Right cardiac atrium (tissue), 5 donors: ENCODE measurements at regions not wholly inside any gene's neighbourhood (a gene's known extent, or its start where the extent isn't known, plus 50 kb on each side); places are given as distances from the start of the nearest gene placed in this dataset.
"Not testable (repeated sequence)": the region's sequence is repeated elsewhere in the genome, so short reads cannot be mapped to it uniquely, and the experiment has no call there.

Source experiments
- ATAC-seq, 2 donors: fragments of 200-7000 bp; cut with Tn5 transposase; one replicate each; pipeline versions ENCODE4 v1.8.0 to v1.9.1; 2020; ENCODE audit warnings: moderate library complexity in 2 of 2, mild to moderate bottlenecking in 1 of 2
- DNase-seq, 3 donors: peaks; one replicate each; pipeline ENCODE4 v3.0.0-alpha.2; 2020
- H3K27ac ChIP-seq: one replicate; pipeline ENCODE4 v1.5.1; 2013; ENCODE audit warnings: mild to moderate bottlenecking, low read length, control low read depth, moderate library complexity
- H3K27me3 ChIP-seq: one replicate; pipeline ENCODE4 v1.6.1; 2013; ENCODE audit not compliant: control insufficient read depth, insufficient read depth
- H3K4me1 ChIP-seq: one replicate; pipeline ENCODE4 v1.6.1; 2013; ENCODE audit warnings: low read length; ENCODE audit not compliant: control insufficient read depth, insufficient read depth
- H3K4me3 ChIP-seq: one replicate; pipeline ENCODE4 v1.5.1; 2013; ENCODE audit warnings: low read length, control low read depth
- H3K9me3 ChIP-seq: one replicate; pipeline ENCODE4 v1.6.1; 2013; ENCODE audit warnings: low read length; ENCODE audit not compliant: control insufficient read depth
- WGBS: extraction: QIAGEN DNeasy Blood & Tissue Kit; methylation state at CpG from one replicate; pipeline ENCODE4 v1.1.7; 2013; 5-methylcytosine and 5-hydroxymethylcytosine counted together
- intact Hi-C, 4 donors: fragments of 100-400 bp; cut with DNase I; formaldehyde crosslinking; loops; one replicate each; pipeline versions ENCODE4 v1.11.0 to v1.14.0; 2022 to 2023
- donor health status: healthy with polysubstance abuse.
- donor health status: DM: no; HTN: yes; CAD: no.
- donor health status: DM: no; HTN: no; CAD: no.
- donor health status: DM: no; HTN: yes; CAD: no; lungs with severe emphysema.
- donor health status: DM: yes; HTN: yes; CAD: no.

GRCh38 chr6:141105481-141105880 is 1027.2 kb upstream of the GJE1 start:
- Histone ChIP-seq H3K27me3 (no peaks in the 10 kb centered on the region), H3K9me3 (no peaks in the 10 kb centered on the region), H3K27ac (no peak overlapping the region), H3K4me1 (no peaks in the 10 kb centered on the region), H3K4me3 (no peak overlapping the region)
- intact Hi-C loops: no loop called here
- ATAC-seq (no peak), DNase-seq (no peak)

DNA sequence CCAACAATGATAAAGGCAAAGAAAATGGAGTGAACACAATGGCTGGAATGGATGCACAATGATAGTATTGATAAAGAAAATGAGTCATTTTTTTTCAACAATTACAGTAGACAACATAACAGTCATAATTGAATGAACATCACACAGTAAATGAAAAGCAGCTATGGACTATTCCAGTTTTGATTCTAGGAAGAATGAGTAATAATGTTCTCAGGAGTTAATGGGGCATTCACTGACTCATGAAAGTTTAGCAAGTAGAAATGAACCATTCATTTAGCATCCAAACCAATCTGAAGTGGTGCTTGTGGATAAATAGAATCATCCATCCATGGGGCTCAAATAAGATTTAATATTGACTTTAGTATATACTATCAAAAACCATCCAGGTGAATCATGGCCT is 1029.5 kb upstream of the GJE1 start:
- no peaks in the 10 kb centered on the region for H3K9me3 ChIP-seq
- H3K27ac ChIP-seq: no peak overlapping the region
- H3K4me1 ChIP-seq: no peaks in the 10 kb centered on the region
- ATAC-seq (no peak), DNase-seq (no peak)
- H3K4me3 ChIP-seq: no peak overlapping the region
- H3K27me3 ChIP-seq: no peaks in the 10 kb centered on the region
- intact Hi-C loops: no loop called here

DNA sequence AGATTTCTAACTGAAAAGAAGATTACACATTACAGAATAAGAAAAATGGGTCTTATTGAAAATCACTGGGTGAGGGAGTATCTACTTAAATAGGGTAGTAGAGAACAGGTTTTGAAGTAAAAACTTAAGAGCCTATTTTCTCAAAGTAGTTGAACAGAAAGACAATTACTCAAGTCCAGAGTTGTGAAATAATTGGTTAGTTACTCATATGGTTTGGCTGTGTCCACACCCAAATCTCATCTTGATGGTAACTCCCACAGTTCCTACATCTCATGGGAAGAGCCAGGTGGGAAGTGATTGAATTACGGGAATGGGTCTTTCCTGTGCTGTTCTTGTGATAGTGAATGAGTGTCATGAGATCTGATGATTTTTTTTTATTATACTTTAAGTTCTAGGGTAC is 1035.3 kb upstream of the GJE1 start:
- Histone ChIP-seq H3K9me3 (no peaks in the 10 kb centered on the region), H3K4me3 (no peak overlapping the region), H3K27me3 (no peaks in the 10 kb centered on the region), H3K27ac (no peak overlapping the region), H3K4me1 (no peaks in the 10 kb centered on the region)
- intact Hi-C loops: no loop called here
- ATAC-seq: no peak
- no peak for DNase-seq
- 51% methylated on average over 1 of the region's 1 CpG for WGBS

DNA sequence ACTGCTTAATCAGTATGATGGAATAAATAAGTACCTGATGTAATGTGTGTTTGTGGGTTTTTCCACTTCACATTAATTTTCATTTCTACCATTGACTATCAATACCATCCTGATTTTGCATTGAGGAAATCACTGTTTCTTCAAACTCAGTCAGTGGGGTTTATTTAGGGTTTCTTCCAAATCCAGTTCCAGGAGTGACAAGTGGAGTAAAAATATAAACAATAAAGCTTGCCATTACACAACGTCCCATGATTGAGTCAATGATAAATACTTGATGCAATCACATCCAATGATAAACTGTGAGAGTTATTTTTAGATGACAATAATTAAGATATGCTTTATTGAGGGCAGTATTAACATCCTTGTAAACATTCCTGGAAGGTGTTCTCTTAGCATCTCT is 1037.4 kb upstream of the GJE1 start:
- no peaks in the 10 kb centered on the region for H3K4me1 ChIP-seq
- 55% methylated on average over 1 of the region's 1 CpG for WGBS
- intact Hi-C loops: no loop called here
- no peak for DNase-seq
- no peak overlapping the region for H3K4me3 ChIP-seq
- H3K27ac ChIP-seq: no peak overlapping the region
- H3K27me3 ChIP-seq: no peaks in the 10 kb centered on the region
- no peaks in the 10 kb centered on the region for H3K9me3 ChIP-seq
- ATAC-seq: no peak

DNA sequence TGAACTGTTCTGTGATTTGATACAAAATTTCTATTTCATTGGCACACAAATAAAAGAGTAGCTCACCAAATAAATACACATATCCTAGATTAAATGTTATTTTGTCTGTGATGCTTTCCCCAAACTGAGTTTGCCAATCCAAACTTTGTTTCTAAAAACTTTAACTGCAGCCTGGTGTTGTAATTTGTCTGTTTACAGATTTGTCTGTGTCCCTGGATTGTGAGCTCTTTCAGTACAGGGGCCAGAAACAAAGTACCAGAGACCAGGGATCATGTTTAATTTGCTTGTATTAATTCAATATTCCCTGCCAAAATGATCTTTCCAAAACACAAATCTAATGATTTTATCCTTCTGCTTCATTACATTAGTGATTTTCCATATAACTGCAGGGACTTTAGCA is 1044.6 kb upstream of the GJE1 start:
- Histone ChIP-seq H3K27ac (no peak overlapping the region), H3K4me3 (no peak overlapping the region), H3K27me3 (no peaks in the 10 kb centered on the region), H3K4me1 (no peaks in the 10 kb centered on the region), H3K9me3 (no peaks in the 10 kb centered on the region)
- no peak for ATAC-seq
- DNase-seq: no peak
- intact Hi-C loops: no loop called here

GRCh38 chr6:141077355-141078333 is 1055.1 kb upstream of the GJE1 start:
- no peak overlapping the region for H3K4me3 ChIP-seq
- H3K4me1 ChIP-seq: peaks cover 1% of the 10 kb centered on the region
- H3K27ac ChIP-seq: no peak overlapping the region
- no peaks in the 10 kb centered on the region for H3K9me3 ChIP-seq
- no peaks in the 10 kb centered on the region for H3K27me3 ChIP-seq
- intact Hi-C loops: no loop called here
- ATAC-seq (peak; percentile 16 to 36), DNase-seq (no peak)
- WGBS: 92% methylated on average over 8 of the region's 8 CpGs

GRCh38 chr6:141057761-141058160 is 1075.0 kb upstream of the GJE1 start:
- DNase-seq (no peak), ATAC-seq (no peak)
- intact Hi-C loops: no loop called here
- Histone ChIP-seq H3K4me3 (no peak overlapping the region), H3K27me3 (no peaks in the 10 kb centered on the region), H3K9me3 (no peaks in the 10 kb centered on the region), H3K4me1 (no peaks in the 10 kb centered on the region), H3K27ac (no peak overlapping the region)
- WGBS: 94% methylated on average over 2 of the region's 2 CpGs

- 70% methylated on average over 2 of the region's 2 CpGs for WGBS
Observed at GRCh38 chr6:141056945-141057625, 1075.6 kb upstream of the GJE1 start.

DNA sequence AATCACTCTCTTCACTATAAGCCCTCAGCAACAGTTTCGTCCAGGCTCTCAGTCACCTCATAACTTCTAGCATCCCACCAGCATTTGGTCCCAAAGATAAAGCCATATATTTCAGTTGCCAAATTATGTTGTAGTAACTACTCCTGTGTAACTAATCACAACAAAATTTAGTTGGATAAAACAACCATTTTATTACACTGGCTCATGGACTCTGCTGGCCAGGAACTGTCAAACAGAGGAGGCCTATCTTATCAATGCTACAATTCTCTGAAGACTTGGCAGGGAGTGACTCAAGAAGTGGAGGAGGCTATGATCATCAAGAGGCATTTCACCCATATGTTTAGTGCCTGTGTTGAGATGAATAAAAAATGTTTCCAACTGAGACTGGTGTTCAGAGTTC is 1082.3 kb upstream of the GJE1 start:
- H3K27me3 ChIP-seq: no peaks in the 10 kb centered on the region
- ATAC-seq: peak; percentile 65 to 93
- WGBS: 34% methylated on average over 1 of the region's 1 CpG
- no peak for DNase-seq
- intact Hi-C loops: no loop called here
- H3K27ac ChIP-seq: no peak overlapping the region
- H3K4me1 ChIP-seq: peaks cover 6% of the 10 kb centered on the region
- H3K9me3 ChIP-seq: no peaks in the 10 kb centered on the region
- no peak overlapping the region for H3K4me3 ChIP-seq

More at GRCh38 chr6:141056945-141057625, 1075.6 kb upstream of the GJE1 start:
- Histone ChIP-seq H3K9me3 (no peaks in the 10 kb centered on the region), H3K4me1 (no peaks in the 10 kb centered on the region), H3K27ac (no peak overlapping the region), H3K4me3 (no peak overlapping the region), H3K27me3 (no peaks in the 10 kb centered on the region)
- intact Hi-C loops: no loop called here
- no peak for ATAC-seq
- DNase-seq: no peak

DNA sequence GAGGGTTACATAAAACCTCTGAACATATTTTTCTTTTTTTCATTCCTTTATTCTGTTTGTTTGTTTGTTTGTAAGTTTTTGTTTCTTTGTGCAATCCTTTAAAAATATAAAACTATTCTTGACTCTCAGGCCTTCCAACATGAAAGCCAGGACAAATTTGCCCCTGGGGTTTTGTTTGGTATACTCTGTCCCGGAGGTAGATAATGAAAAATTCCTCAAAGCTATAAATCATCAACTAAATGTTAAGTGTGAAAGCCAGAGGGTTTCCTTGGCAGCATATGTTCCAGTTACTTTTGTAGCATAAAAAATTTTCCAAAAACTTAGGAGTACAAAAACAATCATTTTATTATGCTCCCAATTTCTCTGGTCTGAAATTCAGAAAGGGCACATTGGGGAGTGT is 1084.3 kb upstream of the GJE1 start:
- intact Hi-C loops: no loop called here
- no peak overlapping the region for H3K4me3 ChIP-seq
- H3K27me3 ChIP-seq: no peaks in the 10 kb centered on the region
- no peak overlapping the region for H3K27ac ChIP-seq
- ATAC-seq (no peak), DNase-seq (no peak)
- H3K4me1 ChIP-seq: peaks cover 6% of the 10 kb centered on the region
- no peaks in the 10 kb centered on the region for H3K9me3 ChIP-seq
- WGBS: 57% methylated on average over 1 of the region's 1 CpG

DNA sequence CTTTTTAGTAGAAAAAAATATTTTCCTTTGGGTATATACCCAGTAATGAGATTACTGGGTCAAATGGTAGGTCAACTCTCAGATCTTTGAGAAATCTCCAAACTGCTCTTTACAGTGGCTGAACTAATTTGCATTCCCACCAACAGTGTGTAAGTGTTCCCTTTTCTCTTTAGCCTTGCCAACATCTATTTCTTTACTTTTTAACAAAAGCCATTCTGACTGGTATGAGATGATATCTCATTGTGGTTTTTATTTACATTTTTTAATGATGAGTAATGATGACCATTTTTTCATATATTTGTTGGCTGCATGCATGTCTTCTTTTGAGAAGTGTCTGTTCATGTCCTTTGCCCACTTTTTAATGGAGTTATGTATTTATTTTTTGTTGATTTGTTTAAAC is 1086.2 kb upstream of the GJE1 start:
- intact Hi-C loops, DNase-seq: not testable (repeated sequence)

More for the DNA sequence above, 1086.2 kb upstream of the GJE1 start:
- H3K4me1 ChIP-seq, ATAC-seq, H3K27ac ChIP-seq, H3K27me3 ChIP-seq, H3K4me3 ChIP-seq, H3K9me3 ChIP-seq: not testable (repeated sequence)
